Activated CD8-positive, alpha-beta T cell treated with anti-CD3 and anti-CD28 coated beads, Interleukin-2, amount 10 ng/mL, durations not matched to agents 7 days and 5 days (primary cell): ENCODE measurements at regions not wholly inside any gene's neighbourhood (a gene's known extent, or its start where the extent isn't known, plus 50 kb on each side); places are given as distances from the start of the nearest gene placed in this dataset.

Experiments used
- ATAC-seq: fragments of 150-1000 bp; cut with Tn5 transposase; one replicate; pipeline ENCODE4 v1.10.0; 2021; ENCODE audit warnings: moderate library complexity
- CTCF ChIA-PET: fragments of 350-600 bp; sonication (Branson Sonifier 250); formaldehyde crosslinking; loops from one replicate; lab custom pipeline; 2021; ENCODE audit warnings: antibody characterized with exemption; lab: Charles Lee
- POLR2A ChIA-PET: fragments of 350-600 bp; sonication (Branson Sonifier 250); formaldehyde crosslinking; loops from one replicate; lab custom pipeline; 2021; ENCODE audit warnings: antibody characterized with exemption; lab: Charles Lee
- DNase-seq: peaks from one replicate; pipeline ENCODE4 v3.0.0-alpha.2; 2020
- H3K27ac Mint-ChIP-seq: one replicate; pipeline ENCODE4 v1.8.0; 2021; ENCODE audit warnings: mild to moderate bottlenecking, mixed read lengths
- H3K27me3 Mint-ChIP-seq: one replicate; pipeline ENCODE4 v1.8.0; 2021; ENCODE audit warnings: low read depth, mixed read lengths
- H3K36me3 Mint-ChIP-seq: one replicate; pipeline ENCODE4 v1.8.0; 2021; ENCODE audit warnings: low read depth, mixed read lengths
- H3K4me1 Mint-ChIP-seq: one replicate; pipeline ENCODE4 v1.8.0; 2021; ENCODE audit warnings: low read depth, mixed read lengths
- H3K4me3 Mint-ChIP-seq: one replicate; pipeline ENCODE4 v1.8.0; 2021; ENCODE audit warnings: mild to moderate bottlenecking, mixed read lengths
- H3K9me3 Mint-ChIP-seq: one replicate; pipeline ENCODE4 v1.8.0; 2022; ENCODE audit warnings: mixed read lengths; ENCODE audit not compliant: insufficient read depth

DNA sequence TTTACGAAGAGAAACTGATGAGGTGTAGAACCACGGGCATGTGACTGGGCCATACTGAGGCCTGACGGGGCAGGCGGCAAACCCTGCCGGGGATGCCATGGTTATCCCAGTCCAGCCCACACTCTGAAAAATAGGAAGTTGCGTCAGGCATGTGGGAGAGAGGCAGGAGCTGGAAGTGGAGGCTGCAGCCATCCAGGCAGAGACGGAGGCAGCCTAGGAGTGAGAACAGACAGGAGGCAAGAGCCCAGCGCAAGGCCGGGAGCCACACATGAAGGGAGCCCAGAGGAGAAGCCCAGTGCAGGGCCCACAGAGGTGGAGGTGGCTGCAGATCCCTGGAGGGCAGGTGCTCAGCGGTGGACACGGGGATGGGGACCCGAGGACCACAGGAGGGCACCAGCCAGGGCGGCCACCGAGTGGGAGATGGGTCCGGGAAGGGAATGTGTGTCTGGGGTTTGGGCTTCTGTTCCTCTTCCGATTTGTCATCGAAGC, 175.2 kb upstream of the PPP2R2D start:
- ChIA-PET POLR2A (no interaction called here), CTCF (no interaction called here)
- Mint-ChIP-seq H3K27ac (no peak overlapping the region), H3K4me3 (no peak overlapping the region), H3K36me3 (no peaks in the 10 kb centered on the region), H3K9me3 (peaks cover 3% of the 10 kb centered on the region), H3K27me3 (peaks cover 2% of the 10 kb centered on the region), H3K4me1 (no peaks in the 10 kb centered on the region)
- DNase-seq (no peak), ATAC-seq (no peak)

DNA sequence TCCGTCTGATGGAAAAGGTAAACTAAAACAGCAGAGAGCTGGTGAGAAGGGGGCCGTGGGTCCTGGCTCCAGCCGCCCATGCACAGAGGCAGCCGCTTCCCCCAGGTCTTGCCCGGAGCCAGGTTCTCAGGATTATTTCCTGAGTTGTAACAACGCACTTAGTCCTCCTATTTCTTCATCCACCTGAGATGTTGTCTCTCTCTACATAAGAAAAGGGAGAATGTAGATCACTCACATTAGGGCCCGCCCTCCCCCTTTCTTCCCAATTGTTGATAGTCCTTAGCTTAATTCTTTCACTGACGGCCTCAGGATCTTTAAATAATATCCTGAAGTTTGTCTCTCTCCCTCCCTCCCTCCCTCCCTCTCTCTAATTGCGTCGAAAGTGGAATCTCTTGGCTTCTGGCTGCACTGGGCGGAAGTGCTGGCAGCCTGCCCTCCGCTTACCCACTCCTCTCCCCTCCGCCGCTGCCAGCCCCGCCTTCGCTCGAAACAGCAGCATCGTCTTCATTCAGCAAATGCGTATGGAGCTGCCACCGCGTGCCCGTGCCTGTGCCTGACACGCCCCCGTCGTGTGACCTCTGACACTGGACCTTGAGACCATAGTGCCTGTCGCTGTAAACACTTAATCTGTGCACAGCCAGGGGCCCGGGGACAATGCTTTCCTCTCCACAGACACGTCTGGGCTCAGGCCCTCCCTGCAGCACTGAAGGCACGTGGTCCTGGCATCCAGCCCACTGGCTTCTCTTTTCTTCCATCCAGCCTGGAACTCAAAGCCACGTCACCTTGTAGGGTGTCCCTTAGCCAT, 174.5 kb upstream of the PPP2R2D start:
- no peak overlapping the region for H3K4me3 Mint-ChIP-seq
- H3K9me3 Mint-ChIP-seq: no peaks in the 10 kb centered on the region
- CTCF ChIA-PET: no interaction called here
- H3K27ac Mint-ChIP-seq: no peak overlapping the region
- peaks cover 2% of the 10 kb centered on the region for H3K27me3 Mint-ChIP-seq
- ATAC-seq: no peak
- no peak for DNase-seq
- no peaks in the 10 kb centered on the region for H3K4me1 Mint-ChIP-seq
- POLR2A ChIA-PET: no interaction called here
- H3K36me3 Mint-ChIP-seq: no peaks in the 10 kb centered on the region

DNA sequence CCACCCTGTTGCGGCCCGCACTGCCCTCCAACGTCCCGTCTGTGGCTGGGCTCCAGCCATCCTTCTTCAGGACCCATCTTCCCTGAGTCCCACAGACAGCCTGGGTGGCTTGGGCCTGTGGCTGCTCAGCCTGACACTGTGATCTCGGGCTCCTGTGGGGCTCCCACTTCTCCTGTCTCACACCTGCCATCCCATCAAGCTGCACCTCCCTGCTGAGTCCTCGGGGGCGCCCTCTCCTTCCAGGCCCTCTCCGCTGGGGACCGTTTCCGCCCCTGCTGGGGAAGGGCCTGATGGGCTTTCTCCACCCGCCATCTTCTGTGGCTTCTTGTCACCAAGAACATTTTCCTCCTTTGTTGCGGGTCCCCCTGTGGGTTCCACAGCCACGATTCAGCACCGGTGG, 173.8 kb upstream of the PPP2R2D start:
- H3K27me3 Mint-ChIP-seq: peaks cover 2% of the 10 kb centered on the region
- no peaks in the 10 kb centered on the region for H3K36me3 Mint-ChIP-seq
- H3K27ac Mint-ChIP-seq: no peak overlapping the region
- POLR2A ChIA-PET: no interaction called here
- H3K9me3 Mint-ChIP-seq: no peaks in the 10 kb centered on the region
- no peak overlapping the region for H3K4me3 Mint-ChIP-seq
- ATAC-seq: no peak
- CTCF ChIA-PET: no interaction called here
- no peak for DNase-seq
- H3K4me1 Mint-ChIP-seq: no peaks in the 10 kb centered on the region

DNA sequence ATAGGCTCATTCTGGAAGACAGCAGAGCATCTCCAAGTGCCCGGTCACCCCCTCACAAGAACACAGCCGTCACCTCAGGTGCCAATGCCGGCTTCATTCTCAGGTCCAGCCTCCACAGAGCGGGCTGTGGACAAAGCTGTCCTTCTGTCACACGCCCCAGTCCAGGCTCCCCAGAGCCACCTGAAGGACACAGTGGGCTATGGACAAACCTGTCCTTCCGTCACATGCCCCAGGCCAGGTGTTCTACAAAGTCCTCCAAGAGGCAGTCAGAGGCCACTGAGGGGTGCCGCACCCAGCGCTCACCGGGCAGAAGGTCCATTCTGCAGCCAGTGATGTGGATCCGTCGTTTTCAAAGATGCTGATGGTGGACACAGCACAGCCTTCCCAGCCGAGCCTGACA, 173.2 kb upstream of the PPP2R2D start:
- no peaks in the 10 kb centered on the region for H3K36me3 Mint-ChIP-seq
- DNase-seq (no peak), ATAC-seq (no peak)
- POLR2A ChIA-PET: no interaction called here
- H3K27ac Mint-ChIP-seq: no peak overlapping the region
- no peaks in the 10 kb centered on the region for H3K9me3 Mint-ChIP-seq
- H3K27me3 Mint-ChIP-seq: peaks cover 2% of the 10 kb centered on the region
- no peak overlapping the region for H3K4me3 Mint-ChIP-seq
- CTCF ChIA-PET: no interaction called here
- H3K4me1 Mint-ChIP-seq: no peaks in the 10 kb centered on the region

DNA sequence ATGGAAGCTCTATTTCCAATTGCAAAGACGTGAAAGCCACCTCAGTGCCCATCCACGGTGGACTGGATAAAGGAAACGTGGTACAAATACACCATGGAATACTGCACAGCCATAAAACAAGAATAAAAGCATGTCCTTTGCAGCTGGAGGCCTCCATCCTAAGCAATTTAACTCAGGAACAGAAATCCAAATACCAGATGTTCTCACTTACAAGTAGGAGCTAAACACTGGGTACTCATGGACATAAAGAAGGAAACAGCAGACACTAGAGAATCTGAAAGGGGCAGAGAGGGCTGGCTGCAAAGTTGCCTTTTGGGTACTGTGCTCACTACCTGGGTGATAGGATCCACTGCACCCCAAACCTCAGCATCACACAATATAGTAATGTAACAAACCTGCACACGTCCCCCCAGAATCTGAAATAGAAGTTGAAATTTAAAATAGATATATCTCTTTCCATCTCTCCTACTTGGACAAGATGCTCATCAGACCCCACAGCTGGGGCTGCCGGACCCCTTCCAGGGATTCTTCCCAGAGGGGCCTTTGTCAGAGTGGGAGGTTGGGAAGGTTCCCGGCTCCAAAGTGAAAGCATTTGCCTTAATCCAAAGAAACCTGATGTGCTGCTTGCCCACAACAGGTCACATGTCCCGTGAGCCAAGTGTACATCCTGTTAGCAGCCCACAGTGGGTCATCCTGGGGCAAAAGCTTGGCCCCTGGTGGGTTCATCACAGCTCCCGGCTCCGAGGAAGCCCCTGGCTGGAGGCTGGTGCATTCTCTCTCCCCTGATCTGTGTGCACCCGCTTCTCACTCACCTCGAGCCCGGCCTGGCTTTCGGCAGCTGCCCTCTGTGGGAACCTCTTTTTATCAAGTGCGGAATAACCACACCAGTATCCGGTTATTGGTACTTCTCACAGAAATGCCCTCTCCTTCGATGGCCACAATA, 172.3 kb upstream of the PPP2R2D start:
- Mint-ChIP-seq H3K27ac (no peak overlapping the region), H3K27me3 (peaks cover 2% of the 10 kb centered on the region), H3K36me3 (no peaks in the 10 kb centered on the region), H3K9me3 (no peaks in the 10 kb centered on the region), H3K4me1 (no peaks in the 10 kb centered on the region), H3K4me3 (no peak overlapping the region)
- ATAC-seq (no peak), DNase-seq (no peak)
- ChIA-PET CTCF (no interaction called here), POLR2A (no interaction called here)

DNA sequence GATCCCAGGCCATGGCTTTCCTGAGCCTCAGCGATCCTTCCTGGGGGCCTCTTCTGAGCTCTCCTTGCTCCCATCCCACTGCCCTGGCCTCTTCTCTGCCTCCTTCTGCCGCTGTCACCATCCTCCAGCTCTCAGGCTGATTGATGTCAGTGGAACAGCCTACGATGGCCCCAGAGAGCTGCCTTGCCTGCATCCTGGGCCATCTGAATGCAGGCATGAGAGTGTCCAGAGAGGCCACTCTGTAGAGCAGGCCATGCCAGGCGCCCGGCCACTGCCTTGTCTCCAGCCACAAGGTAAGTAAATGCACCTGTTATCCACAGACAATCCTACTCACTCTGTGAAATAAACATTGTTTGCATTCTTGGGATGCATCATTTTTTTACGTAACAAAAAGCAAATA, 171.4 kb upstream of the PPP2R2D start:
- peaks cover 2% of the 10 kb centered on the region for H3K27me3 Mint-ChIP-seq

DNA sequence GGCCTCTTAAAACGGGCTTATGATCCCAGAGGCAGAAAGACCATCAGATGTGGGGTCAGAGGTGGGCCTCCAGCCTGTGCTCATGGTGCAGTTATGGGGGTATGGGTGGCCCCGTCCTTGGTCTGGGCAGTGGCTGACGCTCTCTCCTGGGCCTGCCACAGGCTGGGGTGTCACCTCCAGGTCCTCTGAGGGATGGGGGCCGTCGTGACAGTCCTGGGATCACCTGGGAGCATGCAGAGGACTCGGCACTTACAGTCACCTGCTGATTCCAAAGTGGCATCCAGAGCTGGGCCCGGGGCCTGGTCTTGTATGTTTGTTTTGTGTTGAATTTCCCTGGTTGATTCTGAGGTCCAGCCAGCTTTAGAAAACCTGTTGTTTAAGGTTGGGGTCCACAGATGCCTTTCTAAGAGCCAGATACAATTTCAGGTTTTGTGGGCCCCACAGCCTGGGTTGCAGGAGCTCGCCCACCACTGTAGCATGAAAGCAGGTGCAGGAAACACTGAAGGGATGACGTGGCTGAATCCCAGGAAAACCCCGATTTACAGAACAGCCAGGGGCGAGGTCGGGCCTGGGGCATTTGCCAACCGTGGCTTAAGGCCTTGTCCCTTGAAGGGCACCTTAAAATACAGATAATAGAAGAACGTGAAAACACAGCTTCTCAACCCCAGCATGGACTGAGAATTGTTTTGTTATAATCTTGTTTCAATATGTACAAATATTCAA, 170.7 kb upstream of the PPP2R2D start:
- POLR2A ChIA-PET: interaction anchor here (0.6 kb wide), 1 partner anchor 82 kb away, joined by 3 read pairs; no protein-coding TSS in a partner anchor
- peaks cover 2% of the 10 kb centered on the region for H3K27me3 Mint-ChIP-seq
- CTCF ChIA-PET: no interaction called here
- no peak for DNase-seq
- no peak overlapping the region for H3K27ac Mint-ChIP-seq
- no peaks in the 10 kb centered on the region for H3K4me1 Mint-ChIP-seq
- no peaks in the 10 kb centered on the region for H3K36me3 Mint-ChIP-seq
- H3K9me3 Mint-ChIP-seq: no peaks in the 10 kb centered on the region
- H3K4me3 Mint-ChIP-seq: no peak overlapping the region
- ATAC-seq: no peak

More for the DNA sequence above, 171.4 kb upstream of the PPP2R2D start:
- ATAC-seq (no peak), DNase-seq (no peak)
- no peak overlapping the region for H3K4me3 Mint-ChIP-seq
- no peaks in the 10 kb centered on the region for H3K9me3 Mint-ChIP-seq
- H3K27ac Mint-ChIP-seq: no peak overlapping the region
- H3K4me1 Mint-ChIP-seq: no peaks in the 10 kb centered on the region
- ChIA-PET POLR2A (interaction anchor here (0.6 kb wide), 1 partner anchor 82 kb away, joined by 3 read pairs; no protein-coding TSS in a partner anchor), CTCF (no interaction called here)
- no peaks in the 10 kb centered on the region for H3K36me3 Mint-ChIP-seq

DNA sequence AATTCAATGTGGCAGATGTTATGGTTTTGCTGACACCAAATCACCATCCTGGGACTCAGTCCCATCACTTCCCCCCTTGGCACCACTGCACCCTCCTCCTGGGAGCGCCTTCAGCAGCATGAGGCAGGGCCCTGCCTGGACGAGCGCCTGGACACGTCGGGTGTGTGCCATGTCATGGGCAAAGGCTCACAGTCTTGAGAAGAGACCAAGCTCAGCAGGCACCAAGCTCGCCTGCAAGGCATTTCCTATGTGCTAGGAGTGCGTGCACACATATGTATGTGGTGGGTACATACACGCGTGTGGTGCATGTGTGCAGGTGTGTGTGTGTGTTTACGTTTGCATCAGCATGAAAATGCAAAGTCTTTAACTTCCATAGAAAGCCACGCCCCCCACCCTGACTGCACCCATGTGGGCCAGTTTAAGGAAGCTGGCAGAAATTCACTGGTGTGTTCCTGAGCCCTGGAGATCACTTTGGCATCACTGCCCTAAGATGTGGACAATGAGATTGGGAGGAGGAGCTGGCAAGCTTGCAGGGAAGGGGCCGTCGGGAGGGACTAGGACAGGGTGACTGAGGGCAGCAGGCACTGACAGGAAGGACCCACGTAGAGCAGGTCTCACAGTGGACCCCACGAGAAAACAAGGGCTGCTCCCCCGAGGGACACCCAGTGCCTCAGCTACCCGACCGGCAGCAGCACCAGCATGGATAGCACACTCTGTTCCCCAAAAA, 169.9 kb upstream of the PPP2R2D start:
- Mint-ChIP-seq H3K27me3 (peaks cover 2% of the 10 kb centered on the region), H3K27ac (no peak overlapping the region), H3K36me3 (no peaks in the 10 kb centered on the region), H3K4me1 (no peaks in the 10 kb centered on the region), H3K4me3 (no peak overlapping the region), H3K9me3 (no peaks in the 10 kb centered on the region)
- ATAC-seq: no peak
- ChIA-PET POLR2A (no interaction called here), CTCF (no interaction called here)
- DNase-seq: no peak

DNA sequence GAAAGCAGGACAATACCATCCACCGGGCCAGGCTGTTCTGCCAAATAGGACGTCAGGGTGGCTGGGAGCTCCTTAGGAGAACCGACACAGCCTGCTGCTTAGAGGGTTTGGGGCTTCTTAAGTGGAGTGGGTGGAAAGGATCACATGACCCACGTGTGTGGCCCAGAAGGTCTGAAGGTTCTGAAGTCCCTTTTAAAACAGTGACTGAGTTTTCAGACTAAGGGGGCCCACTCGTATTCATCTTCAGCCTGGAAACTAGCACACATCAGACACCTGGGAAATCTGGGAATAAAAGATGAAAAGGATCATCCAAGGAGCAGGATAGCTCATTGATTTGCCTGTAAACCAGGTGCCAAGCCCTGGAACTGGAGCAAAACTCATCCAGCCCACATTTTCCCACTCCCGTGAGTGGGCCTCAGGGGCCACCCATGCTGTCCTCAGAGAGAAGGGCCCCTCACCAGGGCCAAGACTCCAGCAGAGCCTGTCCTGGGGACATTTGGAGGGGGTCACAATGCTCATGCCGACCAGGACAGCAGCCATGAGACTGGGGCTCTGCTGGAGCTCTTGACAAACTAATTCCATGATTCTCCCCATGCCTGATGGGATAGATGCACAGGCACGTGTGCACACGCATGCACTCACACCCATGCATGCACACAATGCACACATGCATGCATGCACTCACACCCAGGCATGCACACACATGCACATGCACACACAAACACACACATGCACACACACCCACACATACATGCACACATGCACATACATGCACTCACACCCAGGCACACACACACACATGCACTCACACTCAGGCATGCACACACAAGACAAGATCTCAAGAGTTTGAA, 168.8 kb upstream of the PPP2R2D start:
- H3K27me3 Mint-ChIP-seq: no peaks in the 10 kb centered on the region
- H3K36me3 Mint-ChIP-seq: no peaks in the 10 kb centered on the region
- H3K4me3 Mint-ChIP-seq: no peak overlapping the region
- ChIA-PET POLR2A (no interaction called here), CTCF (no interaction called here)
- H3K9me3 Mint-ChIP-seq: no peaks in the 10 kb centered on the region
- DNase-seq (no peak), ATAC-seq (no peak)
- H3K27ac Mint-ChIP-seq: no peak overlapping the region
- H3K4me1 Mint-ChIP-seq: no peaks in the 10 kb centered on the region

DNA sequence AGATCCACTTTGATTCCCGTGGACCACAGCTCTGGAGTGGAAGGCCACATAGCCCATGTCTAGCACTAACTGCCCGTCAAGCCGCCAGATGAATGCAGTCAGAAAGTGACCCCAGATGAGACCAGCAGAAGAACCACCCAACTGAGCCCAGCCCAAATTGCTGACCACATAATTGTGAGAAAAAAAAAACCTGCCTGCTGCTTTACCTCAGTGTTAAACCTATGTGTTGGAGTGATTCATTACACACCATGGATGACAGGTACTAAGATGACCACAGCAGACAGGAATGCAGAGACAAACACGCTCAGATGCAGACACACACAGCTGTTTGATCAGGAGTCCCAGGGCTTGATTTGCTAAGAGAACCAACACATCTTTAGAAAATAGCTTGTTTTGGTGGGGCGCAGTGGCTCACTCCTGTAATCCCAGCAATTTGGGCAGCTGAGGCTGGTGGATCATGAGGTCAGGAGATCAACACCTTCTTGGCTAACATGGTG, 168.1 kb upstream of the PPP2R2D start:
- H3K4me1 Mint-ChIP-seq: no peaks in the 10 kb centered on the region
- no peak overlapping the region for H3K4me3 Mint-ChIP-seq
- POLR2A ChIA-PET: no interaction called here
- H3K36me3 Mint-ChIP-seq: no peaks in the 10 kb centered on the region
- no peak overlapping the region for H3K27ac Mint-ChIP-seq
- H3K9me3 Mint-ChIP-seq: no peaks in the 10 kb centered on the region
- DNase-seq: no peak
- CTCF ChIA-PET: no interaction called here
- no peak for ATAC-seq
- H3K27me3 Mint-ChIP-seq: no peaks in the 10 kb centered on the region
